GM20000 (cell line): ENCODE measurements at regions not wholly inside any gene's neighbourhood (a gene's known extent, or its start where the extent isn't known, plus 50 kb on each side); places are given as distances from the start of the nearest gene placed in this dataset.
"Not testable (repeated sequence)": the region's sequence is repeated elsewhere in the genome, so short reads cannot be mapped to it uniquely, and the experiment has no call there.

Experiments used
- DNase-seq: peaks from one replicate; pipeline ENCODE4 v3.0.0; 2012; ENCODE audit warnings: low spot score
- CTCF ChIP-seq: IDR thresholded peaks from 2 replicates; pipeline ENCODE4 v1.5.1; 2012; ENCODE audit warnings: mild to moderate bottlenecking, control low read depth; ENCODE audit errors: extremely low read depth, missing control alignments

- no peak for DNase-seq
- TF ChIP-seq CTCF, result no peak
Observed at GRCh38 chr13:23086968-23087623, 93.7 kb upstream of the SGCG start.

GRCh38 chr13:23087880-23088279, 92.9 kb upstream of the SGCG start:
- no peak for TF ChIP-seq CTCF
- DNase-seq, result peak; percentile 34

- no peak for DNase-seq
- TF ChIP-seq CTCF, result no peak
Observed at GRCh38 chr13:23098161-23098907, 82.4 kb upstream of the SGCG start.

GRCh38 chr13:23105051-23105450, 75.7 kb upstream of the SGCG start:
- no peak for TF ChIP-seq CTCF
- no peak for DNase-seq

GRCh38 chr13:23107665-23108064, 73.1 kb upstream of the SGCG start:
- DNase-seq, result no peak
- no peak for TF ChIP-seq CTCF

- no peak for TF ChIP-seq CTCF
- DNase-seq, result no peak
Observed at GRCh38 chr13:23119131-23119530, 61.6 kb upstream of the SGCG start.

- DNase-seq, result not testable (repeated sequence)
Observed at GRCh38 chr13:23127540-23127939, 53.2 kb upstream of the SGCG start.

GRCh38 chr13:23129331-23129730, 51.4 kb upstream of the SGCG start:
- no peak for DNase-seq
- TF ChIP-seq CTCF, result no peak
